ENCODE measurements at regions not wholly inside any gene's neighbourhood (a gene's known extent, or its start where the extent isn't known, plus 50 kb on each side); places are given as distances from the start of the nearest gene placed in this dataset.

GRCh38 chr2:226414335-226414734, 385.3 kb downstream of the IRS1 start:
- TF ChIP-seq CTCF (IDR thresholded peaks at IDR 0.05; ENCODE audit: borderline replicate concordance, extremely low read depth, low read length, poor library complexity, severe bottlenecking), result no peak
- no peak for TF ChIP-seq EZH2 (IDR thresholded peaks at IDR 0.05; ENCODE audit: borderline replicate concordance, low read depth, low read length, severe bottlenecking)
